GM12873 (cell line): ENCODE measurements at regions not wholly inside any gene's neighbourhood (a gene's known extent, or its start where the extent isn't known, plus 50 kb on each side); places are given as distances from the start of the nearest gene placed in this dataset.

Experiments used
- TF ChIP-seq, protein P1 (sequence below): IDR thresholded peaks from 2 replicates; pipeline ENCODE4 v1.5.1; 2012; ENCODE audit warnings: low read depth, mild to moderate bottlenecking, moderate library complexity, low read length, control low read depth; ENCODE audit not compliant: insufficient read depth; ENCODE audit errors: missing control alignments

DNA sequence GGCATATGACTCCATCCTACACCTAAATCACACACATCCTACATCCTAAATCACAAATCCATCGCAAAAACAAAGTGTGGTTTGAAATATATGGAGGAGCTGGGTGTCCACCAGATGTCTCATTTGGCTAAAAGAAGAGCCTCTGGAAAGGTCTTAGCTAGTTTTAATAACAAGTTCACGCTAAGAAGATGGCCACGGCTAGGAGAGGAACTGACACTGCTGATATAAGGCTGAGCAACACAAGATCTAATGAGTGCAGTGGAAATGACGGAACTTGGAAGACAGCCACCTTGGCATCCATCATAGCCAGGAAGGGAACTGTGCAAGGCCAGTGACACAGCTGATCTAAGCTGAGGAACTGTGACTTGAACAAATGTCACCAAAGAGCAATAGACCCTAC is 60.0 kb upstream of the AGAP1 start:
- TF ChIP-seq, protein P1, sequence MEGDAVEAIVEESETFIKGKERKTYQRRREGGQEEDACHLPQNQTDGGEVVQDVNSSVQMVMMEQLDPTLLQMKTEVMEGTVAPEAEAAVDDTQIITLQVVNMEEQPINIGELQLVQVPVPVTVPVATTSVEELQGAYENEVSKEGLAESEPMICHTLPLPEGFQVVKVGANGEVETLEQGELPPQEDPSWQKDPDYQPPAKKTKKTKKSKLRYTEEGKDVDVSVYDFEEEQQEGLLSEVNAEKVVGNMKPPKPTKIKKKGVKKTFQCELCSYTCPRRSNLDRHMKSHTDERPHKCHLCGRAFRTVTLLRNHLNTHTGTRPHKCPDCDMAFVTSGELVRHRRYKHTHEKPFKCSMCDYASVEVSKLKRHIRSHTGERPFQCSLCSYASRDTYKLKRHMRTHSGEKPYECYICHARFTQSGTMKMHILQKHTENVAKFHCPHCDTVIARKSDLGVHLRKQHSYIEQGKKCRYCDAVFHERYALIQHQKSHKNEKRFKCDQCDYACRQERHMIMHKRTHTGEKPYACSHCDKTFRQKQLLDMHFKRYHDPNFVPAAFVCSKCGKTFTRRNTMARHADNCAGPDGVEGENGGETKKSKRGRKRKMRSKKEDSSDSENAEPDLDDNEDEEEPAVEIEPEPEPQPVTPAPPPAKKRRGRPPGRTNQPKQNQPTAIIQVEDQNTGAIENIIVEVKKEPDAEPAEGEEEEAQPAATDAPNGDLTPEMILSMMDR, result no peak

DNA sequence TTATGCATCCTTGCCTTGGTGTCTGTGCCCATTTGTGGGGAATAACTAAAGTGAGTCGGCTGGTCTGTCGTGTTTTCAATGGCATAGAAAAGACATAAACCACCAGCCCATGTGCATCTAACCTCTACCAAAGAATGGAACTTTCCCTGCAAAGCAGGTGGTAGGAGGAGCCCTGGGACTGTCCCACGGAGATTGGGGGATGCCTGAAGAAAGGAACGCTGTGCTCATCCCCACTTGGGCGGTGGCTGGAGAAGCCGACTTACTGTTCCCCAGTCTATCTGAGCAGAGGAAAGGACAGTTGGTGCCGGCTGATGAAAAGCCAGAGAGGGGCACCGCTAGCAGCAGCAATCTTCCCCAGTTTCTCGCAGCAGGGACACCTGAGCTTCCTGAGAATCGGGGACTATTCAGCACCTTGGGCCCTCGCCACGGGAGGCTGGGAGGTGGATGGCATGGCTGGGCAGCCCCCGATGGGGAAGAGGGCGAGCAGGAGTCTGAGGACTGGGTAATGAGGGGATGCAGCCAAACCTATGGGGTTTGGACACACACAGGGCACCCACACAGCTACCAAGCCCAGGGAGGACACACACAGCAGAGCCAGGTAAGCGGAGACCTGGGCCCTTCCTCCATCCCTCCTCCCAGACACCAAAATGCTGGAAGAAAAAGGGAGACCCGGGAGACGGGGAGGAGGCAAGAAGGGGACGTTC is 53.7 kb upstream of the AGAP1 start:
- TF ChIP-seq, protein P1, result no peak
